GM06990 (cell line): ENCODE measurements at regions not wholly inside any gene's neighbourhood (a gene's known extent, or its start where the extent isn't known, plus 50 kb on each side); places are given as distances from the start of the nearest gene placed in this dataset.

Experiments
- DNase-seq: peaks from one replicate; pipeline ENCODE4 v3.0.0-alpha.2; 2011; ENCODE audit not compliant: insufficient read length; ENCODE audit errors: extremely low read depth
- H3K27me3 ChIP-seq: replicated peaks from 2 replicates; pipeline ENCODE4 v1.6.0; 2011; ENCODE audit warnings: low read length; ENCODE audit not compliant: control insufficient read depth, insufficient read depth
- H3K36me3 ChIP-seq: 2 replicates; pipeline ENCODE4 v1.5.1; 2011; ENCODE audit warnings: low read length; ENCODE audit not compliant: control insufficient read depth, insufficient read depth
- H3K4me3 ChIP-seq: replicated peaks from 2 replicates; pipeline ENCODE4 v1.5.1; 2011; ENCODE audit warnings: low read depth, mild to moderate bottlenecking, control low read depth, low read length
- TF ChIP-seq, protein P1 (sequence below): IDR thresholded peaks from 2 replicates; pipeline ENCODE4 v1.5.1; 2011; ENCODE audit warnings: low read length, control low read depth, mild to moderate bottlenecking, inconsistent platforms; ENCODE audit not compliant: insufficient read depth, poor library complexity, severe bottlenecking

DNA sequence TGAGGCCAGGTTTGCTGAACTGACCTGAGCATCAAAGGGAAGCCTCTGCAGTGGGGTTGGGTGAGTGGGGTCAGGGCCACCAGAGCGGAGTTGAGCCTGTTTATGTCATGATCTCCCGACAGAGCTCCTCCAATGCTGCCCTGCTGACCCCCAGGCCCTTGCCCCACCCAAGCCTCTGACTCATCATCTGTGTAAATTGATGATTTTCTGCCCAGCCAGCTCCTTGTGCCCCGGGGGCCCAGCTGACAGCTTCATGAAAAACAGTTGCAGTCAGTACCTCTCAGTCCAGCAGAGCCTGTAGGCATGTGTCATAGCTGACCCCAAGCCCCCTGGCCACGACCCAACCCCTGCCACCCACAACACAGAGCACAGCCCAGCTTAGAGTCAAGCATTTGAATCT lies 134.9 kb downstream of the CCT6B start:
- DNase-seq: no peak
- Histone ChIP-seq H3K36me3 (no peaks in the 10 kb centered on the region), H3K27me3 (no peaks in the 10 kb centered on the region; the same call in none of the 2 replicates), H3K4me3 (no peak overlapping the region)
- TF ChIP-seq, protein P1, sequence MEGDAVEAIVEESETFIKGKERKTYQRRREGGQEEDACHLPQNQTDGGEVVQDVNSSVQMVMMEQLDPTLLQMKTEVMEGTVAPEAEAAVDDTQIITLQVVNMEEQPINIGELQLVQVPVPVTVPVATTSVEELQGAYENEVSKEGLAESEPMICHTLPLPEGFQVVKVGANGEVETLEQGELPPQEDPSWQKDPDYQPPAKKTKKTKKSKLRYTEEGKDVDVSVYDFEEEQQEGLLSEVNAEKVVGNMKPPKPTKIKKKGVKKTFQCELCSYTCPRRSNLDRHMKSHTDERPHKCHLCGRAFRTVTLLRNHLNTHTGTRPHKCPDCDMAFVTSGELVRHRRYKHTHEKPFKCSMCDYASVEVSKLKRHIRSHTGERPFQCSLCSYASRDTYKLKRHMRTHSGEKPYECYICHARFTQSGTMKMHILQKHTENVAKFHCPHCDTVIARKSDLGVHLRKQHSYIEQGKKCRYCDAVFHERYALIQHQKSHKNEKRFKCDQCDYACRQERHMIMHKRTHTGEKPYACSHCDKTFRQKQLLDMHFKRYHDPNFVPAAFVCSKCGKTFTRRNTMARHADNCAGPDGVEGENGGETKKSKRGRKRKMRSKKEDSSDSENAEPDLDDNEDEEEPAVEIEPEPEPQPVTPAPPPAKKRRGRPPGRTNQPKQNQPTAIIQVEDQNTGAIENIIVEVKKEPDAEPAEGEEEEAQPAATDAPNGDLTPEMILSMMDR: no peak

DNA sequence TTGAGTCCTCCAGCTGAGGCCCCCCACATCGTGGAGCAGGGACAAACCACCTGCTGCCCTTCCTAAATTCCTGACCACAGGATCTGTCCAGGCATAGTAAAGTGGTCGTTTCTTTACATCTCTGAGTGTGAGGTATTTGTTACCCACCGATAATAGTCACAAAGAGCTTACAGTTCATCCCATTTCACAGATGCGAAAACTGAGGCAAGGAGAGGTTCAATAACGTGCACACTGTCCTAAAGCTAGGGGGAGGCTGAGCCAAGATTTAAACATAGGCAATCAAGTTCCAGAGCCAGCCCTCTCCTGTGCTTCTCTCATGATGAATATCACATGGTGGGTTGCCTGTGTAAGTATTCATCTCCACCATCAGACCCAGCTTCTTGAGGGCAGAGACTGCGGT lies 135.4 kb downstream of the CCT6B start:
- no peaks in the 10 kb centered on the region; the same call in none of the 2 replicates for H3K27me3 ChIP-seq
- no peak overlapping the region for H3K4me3 ChIP-seq
- TF ChIP-seq, protein P1: no peak
- H3K36me3 ChIP-seq: no peaks in the 10 kb centered on the region
- DNase-seq: no peak

DNA sequence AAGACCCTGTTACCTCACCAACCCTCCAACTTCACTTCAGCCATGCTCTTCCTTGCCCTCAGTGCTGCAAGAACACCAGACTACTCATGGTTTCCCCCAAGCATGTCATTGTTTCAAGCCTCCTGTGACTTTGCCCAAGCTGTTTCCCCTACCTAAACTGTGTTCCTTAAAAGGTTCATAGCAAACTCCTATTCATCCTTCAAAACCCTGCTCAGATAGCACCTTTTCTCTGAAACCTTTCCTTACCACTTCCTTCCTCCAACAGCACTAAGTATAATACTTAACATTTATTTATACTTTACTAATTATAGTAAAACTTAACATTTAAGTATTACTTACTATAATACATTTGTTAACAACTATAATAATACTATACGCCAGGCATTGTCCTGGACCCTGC lies 136.2 kb downstream of the CCT6B start:
- H3K27me3 ChIP-seq: no peaks in the 10 kb centered on the region; the same call in none of the 2 replicates
- TF ChIP-seq, protein P1: no peak
- H3K36me3 ChIP-seq: no peaks in the 10 kb centered on the region
- no peak for DNase-seq
- H3K4me3 ChIP-seq: no peak overlapping the region

DNA sequence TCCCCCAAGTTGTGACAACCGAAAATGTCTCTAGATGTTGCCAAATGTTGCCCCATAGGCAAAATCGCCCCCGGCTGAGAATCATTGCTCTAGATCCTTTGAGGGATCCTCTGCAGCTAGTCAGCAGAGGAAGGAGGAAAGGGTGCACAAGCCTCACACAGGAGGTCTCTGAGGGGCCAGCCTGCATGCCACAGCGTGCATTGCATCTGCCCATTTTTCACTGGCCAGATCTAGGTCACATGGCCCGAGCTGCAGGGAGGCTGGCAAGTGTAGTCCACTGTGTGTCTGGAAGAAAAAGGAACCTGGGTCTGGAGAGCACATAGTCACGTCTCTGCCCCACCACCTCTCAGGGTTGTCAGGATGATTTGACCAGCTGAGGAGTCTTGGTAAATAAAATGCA lies 138.2 kb downstream of the CCT6B start:
- Histone ChIP-seq H3K4me3 (no peak overlapping the region), H3K36me3 (no peaks in the 10 kb centered on the region), H3K27me3 (no peaks in the 10 kb centered on the region; the same call in none of the 2 replicates)
- DNase-seq: no peak
- TF ChIP-seq, protein P1: no peak

DNA sequence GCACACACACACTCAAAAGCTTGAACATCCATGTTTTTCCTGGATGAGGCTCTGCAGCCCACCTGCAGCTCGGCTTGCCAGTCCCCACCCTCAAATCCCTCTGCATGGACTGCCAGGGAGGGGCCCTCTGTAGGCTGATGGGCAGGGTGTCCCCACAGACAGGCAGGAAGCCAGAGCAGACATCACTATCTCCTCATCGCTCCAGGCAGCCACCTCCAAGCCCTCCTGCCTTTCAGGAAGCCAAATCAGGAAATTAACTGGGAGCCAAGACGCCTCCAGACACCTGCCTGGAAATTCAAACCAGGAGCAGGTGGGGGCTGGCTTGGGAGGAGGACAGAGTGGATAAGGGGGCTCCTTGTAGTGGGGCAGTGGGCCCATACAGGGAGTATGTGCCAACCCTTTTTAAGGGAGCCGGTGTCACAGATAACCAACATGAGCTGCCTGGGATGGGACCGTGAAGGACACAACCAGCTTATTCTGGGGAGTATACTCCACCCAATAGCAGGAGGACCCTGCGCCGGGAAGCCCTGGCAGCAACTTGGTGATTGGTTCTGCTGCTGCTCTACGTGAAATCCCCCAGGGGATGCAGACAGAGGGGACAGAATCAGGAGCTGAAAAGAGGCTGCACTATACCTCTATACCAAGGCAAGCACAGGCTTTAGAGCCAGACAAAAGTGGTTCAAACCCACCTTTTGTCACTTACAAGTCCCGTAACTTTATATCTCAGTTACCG lies 139.1 kb downstream of the CCT6B start:
- TF ChIP-seq, protein P1: no peak
- Histone ChIP-seq H3K36me3 (no peaks in the 10 kb centered on the region), H3K4me3 (no peak overlapping the region), H3K27me3 (no peaks in the 10 kb centered on the region; the same call in none of the 2 replicates)
- DNase-seq: no peak
